Epithelial cell of proximal tubule (primary cell): ENCODE measurements at regions not wholly inside any gene's neighbourhood (a gene's known extent, or its start where the extent isn't known, plus 50 kb on each side); places are given as distances from the start of the nearest gene placed in this dataset.

ENCODE experiments used
- DNase-seq: peaks from one replicate; pipeline ENCODE4 v3.0.0-alpha.2; 2011; ENCODE audit warnings: low read depth
- H3K4me3 ChIP-seq: 2 replicates; pipeline ENCODE4 v1.5.1; 2011; ENCODE audit warnings: low read depth, mild to moderate bottlenecking, low read length
- TF ChIP-seq, protein P1 (sequence below): conservative IDR thresholded peaks from 2 replicates; pipeline ENCODE4 v1.5.1; 2012; ENCODE audit warnings: low read depth, mild to moderate bottlenecking, low read length

DNA sequence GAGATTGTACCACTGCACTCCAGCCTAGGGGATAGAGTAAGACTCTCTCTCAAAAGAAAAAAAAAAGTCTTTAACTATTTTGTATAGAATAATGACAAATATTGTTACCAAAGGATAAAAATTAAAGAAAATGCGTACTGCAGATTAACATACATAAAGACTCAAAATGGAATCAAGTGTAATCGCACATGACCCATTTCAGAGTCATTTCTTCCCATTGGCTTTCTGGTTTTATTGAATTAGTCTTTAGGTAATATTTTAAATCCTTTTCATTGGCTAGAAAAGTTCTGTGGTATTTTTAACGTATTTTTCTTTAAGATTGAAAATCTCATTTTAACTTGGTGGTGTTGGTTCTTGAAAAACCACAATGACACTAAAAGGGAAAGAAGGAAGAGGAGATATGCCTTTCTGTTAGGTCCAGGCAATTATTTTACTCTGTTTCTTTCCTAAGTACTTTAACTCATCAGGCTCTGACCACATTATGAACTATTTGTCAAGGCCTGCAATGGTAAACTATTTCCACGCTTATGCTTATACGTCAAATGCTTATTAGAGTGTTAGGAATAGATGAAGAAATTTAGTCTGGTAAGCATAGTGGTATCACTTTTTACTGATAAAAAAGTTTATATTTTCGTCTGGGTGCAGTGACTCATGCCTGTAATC, 52.3 kb downstream of the PLEKHG1 start:
- TF ChIP-seq, protein P1, sequence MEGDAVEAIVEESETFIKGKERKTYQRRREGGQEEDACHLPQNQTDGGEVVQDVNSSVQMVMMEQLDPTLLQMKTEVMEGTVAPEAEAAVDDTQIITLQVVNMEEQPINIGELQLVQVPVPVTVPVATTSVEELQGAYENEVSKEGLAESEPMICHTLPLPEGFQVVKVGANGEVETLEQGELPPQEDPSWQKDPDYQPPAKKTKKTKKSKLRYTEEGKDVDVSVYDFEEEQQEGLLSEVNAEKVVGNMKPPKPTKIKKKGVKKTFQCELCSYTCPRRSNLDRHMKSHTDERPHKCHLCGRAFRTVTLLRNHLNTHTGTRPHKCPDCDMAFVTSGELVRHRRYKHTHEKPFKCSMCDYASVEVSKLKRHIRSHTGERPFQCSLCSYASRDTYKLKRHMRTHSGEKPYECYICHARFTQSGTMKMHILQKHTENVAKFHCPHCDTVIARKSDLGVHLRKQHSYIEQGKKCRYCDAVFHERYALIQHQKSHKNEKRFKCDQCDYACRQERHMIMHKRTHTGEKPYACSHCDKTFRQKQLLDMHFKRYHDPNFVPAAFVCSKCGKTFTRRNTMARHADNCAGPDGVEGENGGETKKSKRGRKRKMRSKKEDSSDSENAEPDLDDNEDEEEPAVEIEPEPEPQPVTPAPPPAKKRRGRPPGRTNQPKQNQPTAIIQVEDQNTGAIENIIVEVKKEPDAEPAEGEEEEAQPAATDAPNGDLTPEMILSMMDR = no peak
- H3K4me3 ChIP-seq = no peak overlapping the region
- DNase-seq = no peak

DNA sequence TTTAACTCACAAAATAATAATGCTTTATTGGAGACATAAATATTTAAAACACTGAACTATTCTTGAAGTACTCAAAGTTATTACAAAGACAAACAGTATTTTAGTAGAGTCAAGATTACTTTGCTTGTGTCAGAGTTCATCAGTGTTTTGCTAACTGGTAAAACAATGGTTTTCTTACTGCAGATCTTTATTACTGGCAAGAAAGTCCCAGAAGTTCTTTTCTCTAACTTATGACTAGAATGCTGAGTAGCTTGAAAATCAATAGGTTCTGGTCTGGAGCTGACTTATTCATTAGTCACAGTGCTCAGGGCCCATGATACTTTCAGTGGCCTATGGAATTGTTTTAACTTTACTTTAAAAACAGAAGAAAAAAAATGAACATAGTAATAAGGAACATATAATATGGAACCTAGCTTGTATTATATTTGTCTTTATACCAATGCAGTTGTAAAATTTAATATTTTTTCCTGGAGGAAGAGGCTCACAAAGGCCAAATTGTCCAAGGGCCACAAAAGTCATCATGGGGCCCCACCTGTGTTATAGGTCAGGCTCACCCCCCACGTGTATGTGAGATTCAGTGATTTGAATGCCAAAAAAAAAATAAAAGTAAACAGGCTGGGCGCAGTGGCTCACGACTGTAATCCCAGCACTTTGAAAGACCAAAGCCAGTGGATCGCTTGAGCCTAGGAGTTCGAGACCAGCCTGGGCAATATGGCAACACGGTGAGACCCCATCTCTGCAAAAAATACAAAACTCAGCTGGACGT, 53.3 kb downstream of the PLEKHG1 start:
- no peak for DNase-seq
- TF ChIP-seq, protein P1 = no peak
- no peak overlapping the region for H3K4me3 ChIP-seq

DNA sequence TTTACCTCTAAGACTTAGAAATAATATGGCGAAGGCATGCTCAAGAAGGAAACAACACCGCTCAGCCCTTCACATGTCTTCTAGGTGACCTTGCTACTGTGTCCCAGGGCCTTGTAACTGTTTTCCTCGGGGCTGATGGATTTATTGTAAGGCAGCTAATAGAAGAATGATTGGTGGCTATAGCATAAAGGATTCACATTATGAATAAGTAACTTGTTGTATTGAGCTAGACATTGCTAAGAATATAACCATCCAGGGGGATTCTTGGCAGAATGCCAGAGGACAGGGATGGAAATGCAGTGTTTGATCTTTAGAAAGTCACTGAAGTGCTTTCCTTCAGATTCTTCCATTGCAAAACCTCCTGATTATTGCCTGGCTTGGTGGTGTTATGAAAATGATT, 54.9 kb downstream of the PLEKHG1 start:
- TF ChIP-seq, protein P1 = no peak
- no peak for DNase-seq

DNA sequence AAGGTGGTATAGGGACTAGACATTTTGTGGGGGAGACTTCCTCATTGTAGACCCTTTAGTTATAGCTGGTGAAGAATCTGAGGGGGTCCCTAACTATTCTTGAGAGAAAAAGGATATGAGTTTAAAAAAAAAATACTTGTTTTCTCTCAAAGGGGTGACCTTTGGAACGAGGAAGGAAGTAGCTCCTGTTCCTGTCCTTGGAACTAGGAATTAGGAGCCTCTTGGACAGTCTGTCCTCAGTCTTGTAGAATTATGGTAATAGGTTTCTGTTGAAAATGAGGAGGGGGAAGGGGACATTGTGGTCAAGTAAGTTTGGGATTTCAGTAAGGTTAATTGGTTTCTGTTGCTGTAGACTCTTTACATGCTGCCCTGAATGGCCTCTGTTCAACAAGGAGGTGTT, 56.5 kb downstream of the PLEKHG1 start:
- no peak for DNase-seq
- H3K4me3 ChIP-seq = no peak overlapping the region

More for the DNA sequence above, 54.9 kb downstream of the PLEKHG1 start:
- H3K4me3 ChIP-seq = no peak overlapping the region

DNA sequence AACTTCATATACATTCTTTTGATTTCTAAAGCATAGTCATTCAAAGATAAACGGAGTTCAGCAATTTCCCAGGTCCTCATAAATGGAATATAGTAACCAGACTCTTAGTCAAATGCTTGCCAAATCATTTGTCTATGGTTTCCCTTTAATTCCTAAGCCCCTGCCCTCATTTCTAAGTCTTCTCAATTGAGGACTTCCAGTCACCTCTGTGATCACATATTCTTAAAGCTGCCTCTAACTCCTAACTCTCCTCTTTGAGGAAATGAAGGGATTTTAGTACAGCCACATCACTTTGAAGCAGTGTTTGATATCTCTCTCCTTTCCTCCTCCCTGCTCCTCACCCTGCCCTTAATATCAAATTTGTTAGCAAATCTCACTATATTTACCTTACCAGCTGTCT, 58.7 kb downstream of the PLEKHG1 start:
- DNase-seq = no peak
- TF ChIP-seq, protein P1 = no peak
- no peak overlapping the region for H3K4me3 ChIP-seq

More for the DNA sequence above, 56.5 kb downstream of the PLEKHG1 start:
- TF ChIP-seq, protein P1 = no peak

DNA sequence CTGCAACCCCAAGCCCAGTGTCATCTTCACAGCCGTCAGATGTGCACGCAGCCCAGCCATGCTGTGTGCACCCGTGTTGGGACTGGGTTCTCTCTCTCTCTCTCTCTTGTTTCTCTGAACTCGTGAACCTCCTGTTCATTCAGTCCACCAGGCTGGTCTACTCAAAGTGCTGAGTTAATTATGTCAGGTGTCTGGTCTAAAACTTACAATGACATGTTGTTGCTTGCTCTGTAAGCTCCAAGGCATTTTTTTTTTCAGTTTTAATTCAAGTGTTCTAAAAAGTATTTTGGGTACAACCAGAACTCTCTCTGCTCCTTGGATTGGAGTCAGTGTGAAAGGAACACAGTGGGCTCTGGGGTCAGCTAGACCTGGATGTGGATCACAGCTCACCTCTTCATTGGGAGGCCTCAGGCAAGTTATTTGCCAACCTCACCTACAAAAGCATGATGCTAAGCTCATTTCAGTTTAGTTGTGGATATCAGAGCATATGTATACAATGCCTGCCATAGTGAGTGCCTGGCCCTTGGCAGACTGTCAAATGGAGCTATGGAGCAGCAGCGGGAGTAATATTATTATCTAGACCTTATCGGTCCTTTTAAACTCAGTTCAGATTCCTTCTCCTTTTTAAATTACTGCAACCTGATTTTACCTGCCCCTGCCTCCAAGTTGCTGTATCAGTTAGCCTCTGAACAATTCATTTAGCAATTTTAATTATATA, 59.5 kb downstream of the PLEKHG1 start:
- H3K4me3 ChIP-seq = no peak overlapping the region
- no peak for DNase-seq
- TF ChIP-seq, protein P1 = no peak
